ENCODE measurements at regions not wholly inside any gene's neighbourhood (a gene's known extent, or its start where the extent isn't known, plus 50 kb on each side); places are given as distances from the start of the nearest gene placed in this dataset.

DNA sequence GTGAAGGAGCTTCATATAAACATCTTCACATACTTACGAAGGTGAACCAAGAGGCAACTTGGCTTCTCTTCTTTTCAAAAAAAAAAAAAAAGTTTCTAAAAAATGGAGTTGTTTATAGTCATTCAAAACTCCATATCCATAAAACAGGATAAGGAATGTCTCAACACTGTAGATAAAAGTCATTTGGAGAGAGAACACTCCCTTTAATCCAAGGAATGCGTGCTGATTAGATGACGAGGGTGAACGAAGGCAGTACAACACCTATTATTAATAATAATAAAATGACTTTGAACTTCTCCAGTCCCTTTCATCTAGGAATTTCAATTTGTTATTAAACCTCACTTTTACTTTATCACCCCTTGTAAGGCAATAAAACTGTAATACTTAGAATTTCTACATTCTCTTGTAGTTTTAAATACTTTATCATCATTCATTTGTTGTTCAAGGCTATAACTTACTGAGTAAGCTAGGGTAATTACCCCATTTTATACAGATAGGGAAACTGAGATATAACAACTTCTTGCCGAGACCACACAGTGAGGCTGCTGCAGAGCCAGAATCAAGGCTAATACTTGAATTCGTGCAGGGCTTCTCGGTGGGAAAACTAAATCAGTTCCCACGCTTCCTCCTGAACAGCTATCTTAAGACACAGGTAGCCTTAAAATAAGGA is 377.1 kb downstream of the EFNA5 start:
- TF ChIP-seq EZH2 (IDR thresholded peaks at IDR 0.05) (no peak), POLR2AphosphoS5 (IDR thresholded peaks at IDR 0.05; ENCODE audit: borderline replicate concordance, low read depth, low read length) (no peak), FOXP2 (optimal IDR thresholded peaks at IDR 0.05; ENCODE audit: control extremely low read depth, extremely low read length, insufficient read depth) (no peak)

All from SK-N-MC (cell line).